ENCODE measurements at regions not wholly inside any gene's neighbourhood (a gene's known extent, or its start where the extent isn't known, plus 50 kb on each side); places are given as distances from the start of the nearest gene placed in this dataset.

- TF ChIP-seq FOSL1 (tag; conservative IDR thresholded peaks at IDR 0.05) (no peak), ZNF175 (CRISPR knock-in tag; IDR thresholded peaks at IDR 0.05; ENCODE audit: low read depth) (no peak), BDP1 (IDR thresholded peaks at IDR 0.05; ENCODE audit: insufficient read depth, insufficient read length) (no peak), TEAD2 (tag; IDR thresholded peaks at IDR 0.05) (no peak), MLX (CRISPR knock-in tag; conservative IDR thresholded peaks at IDR 0.05) (no peak), ZNF280A (IDR thresholded peaks at IDR 0.05; ENCODE audit: low read depth, partially characterized antibody) (no peak), ZNF699 (CRISPR knock-in tag; IDR thresholded peaks at IDR 0.05; ENCODE audit: insufficient replicate concordance) (no peak), SOX6 (IDR thresholded peaks at IDR 0.05) (no peak), KDM1A (IDR thresholded peaks at IDR 0.05) (no peak), ZNF584 (CRISPR knock-in tag; IDR thresholded peaks at IDR 0.05; ENCODE audit: low read depth) (no peak), ZNF830 (CRISPR knock-in tag; IDR thresholded peaks at IDR 0.05) (no peak), STAT6 (CRISPR knock-in tag; IDR thresholded peaks at IDR 0.05) (no peak), RUNX1 (IDR thresholded peaks at IDR 0.05; ENCODE audit: low read depth) (no peak), HDAC8 (tag; IDR thresholded peaks at IDR 0.05) (no peak), PCBP2 (IDR thresholded peaks at IDR 0.05; ENCODE audit: low read depth, low read length, poor library complexity, severe bottlenecking) (no peak), GATAD2A (IDR thresholded peaks at IDR 0.05) (no peak)
Measured at GRCh38 chr4:38279650-38280322, 319.6 kb downstream of the PTTG2 start (continued).

Measured in K562 (cell line).